Peyer's patch (tissue), 4 donors: ENCODE measurements at regions not wholly inside any gene's neighbourhood (a gene's known extent, or its start where the extent isn't known, plus 50 kb on each side); places are given as distances from the start of the nearest gene placed in this dataset.

Experiments used
- DNase-seq, 3 donors: peaks; one replicate each; pipeline ENCODE4 v3.0.0-alpha.2; 2017 to 2019
- H3K27ac ChIP-seq, 4 donors: fragments of 200-600 bp; sonication (generic); one replicate each; pipeline ENCODE4 v1.5.1; 2016 to 2019
- H3K27me3 ChIP-seq, 2 donors: fragments of 200-600 bp; sonication (generic); one replicate each; pipeline ENCODE4 v1.5.1; 2019
- H3K36me3 ChIP-seq, 3 donors: fragments of 200-600 bp; sonication (generic); one replicate each; pipeline ENCODE4 v1.5.1; 2016 to 2019
- H3K4me1 ChIP-seq, 4 donors: fragments of 200-600 bp; sonication (generic); one replicate each; pipeline ENCODE4 v1.5.1; 2016 to 2019
- H3K4me3 ChIP-seq, 4 donors: fragments of 200-600 bp; sonication (generic); 1 replicate in 3 of 4; 2 replicates in 1 of 4; pipeline ENCODE4 v1.5.1; 2016 to 2019; ENCODE audit warnings: mild to moderate bottlenecking in 1 of 4
- H3K9me3 ChIP-seq, 4 donors: fragments of 200-600 bp; sonication (generic); one replicate each; pipeline ENCODE4 v1.5.1; 2016 to 2019; ENCODE audit warnings: mild to moderate bottlenecking in 1 of 4
- POLR2A ChIP-seq, 2 donors: fragments of 450-650 bp; IDR thresholded peaks; one replicate each; pipeline ENCODE4 v1.5.1; 2017; ENCODE audit warnings: antibody characterized with exemption in 2 of 2, mild to moderate bottlenecking in 2 of 2, moderate library complexity in 2 of 2
- TF ChIP-seq, protein P1 (sequence below), 6 experiments: fragments of 450-650 bp in 4 of 6; fragments of 200-600 bp in 2 of 6; sonication (generic) in 1 of 6; IDR thresholded peaks; one replicate each; pipeline ENCODE4 v1.5.1; 2017 to 2019; ENCODE audit warnings: antibody characterized with exemption in 6 of 6, mild to moderate bottlenecking in 3 of 6, moderate library complexity in 1 of 6

DNA sequence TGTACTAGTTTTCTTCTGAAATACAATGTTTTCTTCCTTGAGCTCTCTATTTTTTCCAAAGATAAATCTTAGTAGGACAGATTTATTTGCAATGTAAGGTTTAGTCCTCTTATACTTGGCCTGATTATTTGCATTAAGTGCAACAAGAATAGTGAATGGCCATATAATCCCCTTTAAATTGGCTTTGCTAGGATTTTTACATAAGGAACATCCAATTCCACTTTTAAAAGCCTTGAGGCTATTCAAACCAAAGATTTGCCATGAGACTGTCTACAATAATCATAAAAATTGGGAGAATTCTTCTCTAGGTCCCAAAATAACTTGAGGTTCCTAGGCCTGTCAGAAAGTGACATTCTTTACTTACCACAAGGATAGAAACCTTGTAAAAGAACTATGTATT lies 128.6 kb upstream of the THSD7A start:
- Histone ChIP-seq H3K4me3 (no peak overlapping the region), H3K4me1 (no peaks in the 10 kb centered on the region), H3K27me3 (no peaks in the 10 kb centered on the region), H3K9me3 (no peaks in the 10 kb centered on the region), H3K36me3 (no peaks in the 10 kb centered on the region), H3K27ac (no peak overlapping the region)
- TF ChIP-seq, protein P1, sequence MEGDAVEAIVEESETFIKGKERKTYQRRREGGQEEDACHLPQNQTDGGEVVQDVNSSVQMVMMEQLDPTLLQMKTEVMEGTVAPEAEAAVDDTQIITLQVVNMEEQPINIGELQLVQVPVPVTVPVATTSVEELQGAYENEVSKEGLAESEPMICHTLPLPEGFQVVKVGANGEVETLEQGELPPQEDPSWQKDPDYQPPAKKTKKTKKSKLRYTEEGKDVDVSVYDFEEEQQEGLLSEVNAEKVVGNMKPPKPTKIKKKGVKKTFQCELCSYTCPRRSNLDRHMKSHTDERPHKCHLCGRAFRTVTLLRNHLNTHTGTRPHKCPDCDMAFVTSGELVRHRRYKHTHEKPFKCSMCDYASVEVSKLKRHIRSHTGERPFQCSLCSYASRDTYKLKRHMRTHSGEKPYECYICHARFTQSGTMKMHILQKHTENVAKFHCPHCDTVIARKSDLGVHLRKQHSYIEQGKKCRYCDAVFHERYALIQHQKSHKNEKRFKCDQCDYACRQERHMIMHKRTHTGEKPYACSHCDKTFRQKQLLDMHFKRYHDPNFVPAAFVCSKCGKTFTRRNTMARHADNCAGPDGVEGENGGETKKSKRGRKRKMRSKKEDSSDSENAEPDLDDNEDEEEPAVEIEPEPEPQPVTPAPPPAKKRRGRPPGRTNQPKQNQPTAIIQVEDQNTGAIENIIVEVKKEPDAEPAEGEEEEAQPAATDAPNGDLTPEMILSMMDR (IDR thresholded peaks at IDR 0.05): no peak
- TF ChIP-seq POLR2A (IDR thresholded peaks at IDR 0.05): no peak
- DNase-seq: no peak

GRCh38 chr7:11969643-11970042 lies 137.6 kb upstream of the THSD7A start:
- no peaks in the 10 kb centered on the region for H3K27me3 ChIP-seq
- TF ChIP-seq POLR2A (IDR thresholded peaks at IDR 0.05): no peak
- TF ChIP-seq, protein P1 (IDR thresholded peaks at IDR 0.05): no peak
- H3K36me3 ChIP-seq: no peaks in the 10 kb centered on the region
- no peaks in the 10 kb centered on the region for H3K9me3 ChIP-seq
- H3K27ac ChIP-seq: no peak overlapping the region
- H3K4me3 ChIP-seq: no peak overlapping the region
- no peak for DNase-seq
- peaks cover 0 to 3% (median 0%) of the 10 kb centered on the region in 4 donors for H3K4me1 ChIP-seq

- Histone ChIP-seq H3K9me3 (no peaks in the 10 kb centered on the region), H3K4me3 (no peak overlapping the region), H3K27me3 (no peaks in the 10 kb centered on the region), H3K36me3 (no peaks in the 10 kb centered on the region), H3K27ac (no peak overlapping the region), H3K4me1 (peaks cover 0 to 3% (median 0%) of the 10 kb centered on the region in 4 donors)
- no peak for DNase-seq
- TF ChIP-seq POLR2A (IDR thresholded peaks at IDR 0.05): no peak
- TF ChIP-seq, protein P1 (IDR thresholded peaks at IDR 0.05): no peak
Observed at GRCh38 chr7:11970132-11970531, 138.1 kb upstream of the THSD7A start.

DNA sequence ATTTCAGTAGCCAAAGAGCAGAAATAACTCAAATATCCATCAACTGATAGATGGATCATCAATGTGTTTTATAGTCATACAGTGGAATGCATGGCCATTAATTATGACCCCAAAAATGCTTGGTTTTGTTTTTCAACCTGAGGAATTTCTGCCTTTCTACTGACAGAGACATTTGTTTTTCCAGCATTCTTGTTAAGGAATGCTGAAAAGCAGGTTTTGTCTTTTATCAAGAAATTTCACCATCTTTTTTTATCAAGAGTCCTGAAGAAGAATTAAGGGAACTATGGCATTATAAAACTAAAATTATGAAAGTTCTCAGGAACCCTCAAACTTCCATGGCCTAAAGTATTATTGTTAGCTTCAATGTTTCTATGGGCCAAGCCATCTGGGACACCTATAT lies 153.4 kb upstream of the THSD7A start:
- Histone ChIP-seq H3K4me3 (no peak overlapping the region), H3K9me3 (no peaks in the 10 kb centered on the region), H3K27ac (no peak overlapping the region), H3K36me3 (no peaks in the 10 kb centered on the region), H3K4me1 (no peaks in the 10 kb centered on the region), H3K27me3 (no peaks in the 10 kb centered on the region)
- no peak for DNase-seq
- TF ChIP-seq, protein P1 (IDR thresholded peaks at IDR 0.05): no peak
- TF ChIP-seq POLR2A (IDR thresholded peaks at IDR 0.05): no peak

- no peaks in the 10 kb centered on the region for H3K36me3 ChIP-seq
- H3K4me1 ChIP-seq: no peaks in the 10 kb centered on the region
- H3K4me3 ChIP-seq: no peak overlapping the region
- H3K27me3 ChIP-seq: no peaks in the 10 kb centered on the region
- no peaks in the 10 kb centered on the region for H3K9me3 ChIP-seq
- no peak overlapping the region for H3K27ac ChIP-seq
- no peak for TF ChIP-seq POLR2A (IDR thresholded peaks at IDR 0.05)
- TF ChIP-seq, protein P1 (IDR thresholded peaks at IDR 0.05): no peak
- no peak for DNase-seq
Observed at GRCh38 chr7:11985971-11986370, 154.0 kb upstream of the THSD7A start.

DNA sequence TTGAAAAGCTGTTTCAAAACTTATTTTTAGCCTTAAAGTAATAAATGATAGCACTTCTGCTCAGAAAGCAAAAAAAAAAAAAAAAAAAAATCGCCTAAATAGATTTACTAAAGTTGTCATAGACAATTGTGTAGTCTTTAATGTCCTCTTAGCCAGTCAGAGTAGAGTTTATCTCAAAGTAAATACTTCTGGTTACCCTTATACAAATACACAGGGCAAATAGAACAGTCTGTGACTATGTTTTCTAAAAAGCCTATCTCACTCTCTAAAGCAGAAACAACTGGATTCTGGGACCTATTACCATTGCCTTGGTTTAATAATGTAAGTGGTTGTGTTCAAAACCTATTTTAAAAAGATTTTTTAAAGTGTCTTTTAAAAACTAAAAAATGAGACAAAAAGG lies 156.2 kb upstream of the THSD7A start:
- no peaks in the 10 kb centered on the region for H3K27me3 ChIP-seq
- TF ChIP-seq POLR2A (IDR thresholded peaks at IDR 0.05): no peak
- TF ChIP-seq, protein P1 (IDR thresholded peaks at IDR 0.05): no peak
- no peaks in the 10 kb centered on the region for H3K4me1 ChIP-seq
- no peaks in the 10 kb centered on the region for H3K9me3 ChIP-seq
- no peaks in the 10 kb centered on the region for H3K36me3 ChIP-seq
- H3K4me3 ChIP-seq: no peak overlapping the region
- no peak overlapping the region for H3K27ac ChIP-seq
- DNase-seq: no peak
